Spinal cord (tissue), 9 donors: ENCODE measurements at regions not wholly inside any gene's neighbourhood (a gene's known extent, or its start where the extent isn't known, plus 50 kb on each side); places are given as distances from the start of the nearest gene placed in this dataset.

Experiments used
- DNase-seq, 6 donors: peaks; one replicate each; pipeline versions ENCODE4 v3.0.0 to v3.0.0-alpha.2; 2013 to 2015; ENCODE audit warnings: low spot score in 6 of 6, low read depth in 4 of 6
- H3K27ac ChIP-seq: one replicate; pipeline ENCODE4 v1.5.1; 2013; ENCODE audit warnings: low read depth, low read length, control low read depth
- H3K27me3 ChIP-seq: one replicate; pipeline ENCODE4 v1.6.1; 2013; ENCODE audit warnings: low read length; ENCODE audit not compliant: control insufficient read depth, insufficient read depth
- H3K36me3 ChIP-seq: one replicate; pipeline ENCODE4 v1.6.1; 2013; ENCODE audit warnings: low read length; ENCODE audit not compliant: control insufficient read depth, insufficient read depth
- H3K4me1 ChIP-seq: one replicate; pipeline ENCODE4 v1.6.1; 2013; ENCODE audit warnings: low read length; ENCODE audit not compliant: control insufficient read depth, insufficient read depth
- H3K4me3 ChIP-seq: one replicate; pipeline ENCODE4 v1.5.1; 2013; ENCODE audit warnings: low read depth, low read length, control low read depth
- H3K9me3 ChIP-seq: one replicate; pipeline ENCODE4 v1.6.1; 2013; ENCODE audit warnings: low read length; ENCODE audit not compliant: control insufficient read depth, insufficient read depth
- WGBS: methylation state at CpG from one replicate; pipeline ENCODE4 v1.1.5; 2013; ENCODE audit warnings: missing lambda C conversion rate; ENCODE audit not compliant: insufficient coverage; 5-methylcytosine and 5-hydroxymethylcytosine counted together
- donor health status: healthy.

- Histone ChIP-seq H3K4me1 (no peaks in the 10 kb centered on the region), H3K36me3 (no peaks in the 10 kb centered on the region), H3K27me3 (no peaks in the 10 kb centered on the region), H3K9me3 (no peaks in the 10 kb centered on the region), H3K27ac (no peak overlapping the region), H3K4me3 (no peak overlapping the region)
- WGBS: no CpG with 5 or more reads among the region's 5 CpGs
- DNase-seq: peak in 1 of 6 donors; percentile 61
Measured at GRCh38 chr6:104401926-104402325, 457.8 kb downstream of the HACE1 start.

GRCh38 chr6:104400844-104401243 is 458.9 kb downstream of the HACE1 start:
- 65% methylated on average over 2 of the region's 5 CpGs for WGBS
- H3K4me1 ChIP-seq: no peaks in the 10 kb centered on the region
- H3K36me3 ChIP-seq: no peaks in the 10 kb centered on the region
- H3K4me3 ChIP-seq: no peak overlapping the region
- H3K9me3 ChIP-seq: no peaks in the 10 kb centered on the region
- no peaks in the 10 kb centered on the region for H3K27me3 ChIP-seq
- DNase-seq: no peak
- no peak overlapping the region for H3K27ac ChIP-seq

GRCh38 chr6:104396077-104396476 is 463.6 kb downstream of the HACE1 start:
- whole genome bisulfite sequencing: no CpG with 5 or more reads among the region's 3 CpGs
- Histone ChIP-seq H3K36me3 (no peaks in the 10 kb centered on the region), H3K27me3 (no peaks in the 10 kb centered on the region), H3K27ac (no peak overlapping the region), H3K4me3 (no peak overlapping the region), H3K4me1 (no peaks in the 10 kb centered on the region), H3K9me3 (no peaks in the 10 kb centered on the region)
- DNase-seq: no peak

- no peaks in the 10 kb centered on the region for H3K27me3 ChIP-seq
- 100% methylated on average over 1 of the region's 2 CpGs for WGBS
- DNase-seq: no peak
- no peak overlapping the region for H3K4me3 ChIP-seq
- H3K27ac ChIP-seq: no peak overlapping the region
- no peaks in the 10 kb centered on the region for H3K9me3 ChIP-seq
- H3K4me1 ChIP-seq: no peaks in the 10 kb centered on the region
- H3K36me3 ChIP-seq: no peaks in the 10 kb centered on the region
Measured at GRCh38 chr6:104381907-104382306, 477.8 kb downstream of the HACE1 start.

GRCh38 chr6:104365451-104366234 is 494.1 kb downstream of the HACE1 start:
- WGBS: 42% methylated on average over 2 of the region's 5 CpGs
- no peaks in the 10 kb centered on the region for H3K9me3 ChIP-seq
- no peak overlapping the region for H3K27ac ChIP-seq
- peak in 1 of 6 donors; percentile 26 for DNase-seq
- no peaks in the 10 kb centered on the region for H3K27me3 ChIP-seq
- no peak overlapping the region for H3K4me3 ChIP-seq
- no peaks in the 10 kb centered on the region for H3K36me3 ChIP-seq
- no peaks in the 10 kb centered on the region for H3K4me1 ChIP-seq

GRCh38 chr6:104357928-104358327 is 501.8 kb downstream of the HACE1 start:
- WGBS: no CpG with 5 or more reads among the region's 3 CpGs
- H3K4me1 ChIP-seq: no peaks in the 10 kb centered on the region
- no peaks in the 10 kb centered on the region for H3K27me3 ChIP-seq
- H3K9me3 ChIP-seq: no peaks in the 10 kb centered on the region
- H3K4me3 ChIP-seq: no peak overlapping the region
- no peak overlapping the region for H3K27ac ChIP-seq
- no peaks in the 10 kb centered on the region for H3K36me3 ChIP-seq
- DNase-seq: no peak

GRCh38 chr6:104356197-104356596 is 503.5 kb downstream of the HACE1 start:
- H3K4me1 ChIP-seq: no peaks in the 10 kb centered on the region
- H3K4me3 ChIP-seq: no peak overlapping the region
- H3K36me3 ChIP-seq: no peaks in the 10 kb centered on the region
- no peaks in the 10 kb centered on the region for H3K27me3 ChIP-seq
- no peak for DNase-seq
- H3K27ac ChIP-seq: no peak overlapping the region
- WGBS: 100% methylated on average over 2 of the region's 5 CpGs
- no peaks in the 10 kb centered on the region for H3K9me3 ChIP-seq

- Histone ChIP-seq H3K4me3 (no peak overlapping the region), H3K4me1 (no peaks in the 10 kb centered on the region), H3K27me3 (no peaks in the 10 kb centered on the region), H3K36me3 (no peaks in the 10 kb centered on the region), H3K9me3 (no peaks in the 10 kb centered on the region), H3K27ac (no peak overlapping the region)
- no CpG with 5 or more reads among the region's 4 CpGs for WGBS
- no peak for DNase-seq
Measured at GRCh38 chr6:104349191-104349590, 510.5 kb downstream of the HACE1 start.

- Histone ChIP-seq H3K9me3 (no peaks in the 10 kb centered on the region), H3K4me1 (no peaks in the 10 kb centered on the region)
- WGBS: no CpG with 5 or more reads among the region's 2 CpGs
Measured at GRCh38 chr6:104344223-104344622, 515.5 kb downstream of the HACE1 start.

GRCh38 chr6:104332364-104332763 is 527.4 kb downstream of the HACE1 start:
- Histone ChIP-seq H3K27me3 (no peaks in the 10 kb centered on the region), H3K36me3 (no peaks in the 10 kb centered on the region), H3K9me3 (no peaks in the 10 kb centered on the region), H3K4me3 (no peak overlapping the region), H3K4me1 (no peaks in the 10 kb centered on the region), H3K27ac (no peak overlapping the region)
- peak in 1 of 6 donors; percentile 52 for DNase-seq
- no CpG with 5 or more reads among the region's 4 CpGs for WGBS

More at GRCh38 chr6:104344223-104344622, 515.5 kb downstream of the HACE1 start:
- DNase-seq: no peak
- Histone ChIP-seq H3K36me3 (no peaks in the 10 kb centered on the region), H3K27me3 (no peaks in the 10 kb centered on the region), H3K27ac (no peak overlapping the region), H3K4me3 (no peak overlapping the region)
